Vagina (tissue), 2 donors: ENCODE measurements at regions not wholly inside any gene's neighbourhood (a gene's known extent, or its start where the extent isn't known, plus 50 kb on each side); places are given as distances from the start of the nearest gene placed in this dataset.

ENCODE experiments used
- DNase-seq, 2 donors: peaks; one replicate each; pipeline ENCODE4 v3.0.0-alpha.2; 2017; ENCODE audit errors: extremely low spot score in 2 of 2
- H3K27ac ChIP-seq: fragments of 200-600 bp; sonication (generic); one replicate; pipeline ENCODE4 v1.5.1; 2019
- H3K27me3 ChIP-seq: fragments of 200-600 bp; sonication (generic); one replicate; pipeline ENCODE4 v1.5.1; 2019
- H3K36me3 ChIP-seq, 2 donors: fragments of 200-600 bp; sonication (generic); one replicate each; pipeline ENCODE4 v1.5.1; 2017 to 2019
- H3K4me1 ChIP-seq: fragments of 200-600 bp; sonication (generic); one replicate; pipeline ENCODE4 v1.5.1; 2019
- H3K4me3 ChIP-seq, 2 donors: fragments of 200-600 bp; sonication (generic); 1 replicate in 1 of 2; 2 replicates in 1 of 2; pipeline ENCODE4 v1.5.1; 2016 to 2019
- H3K9me3 ChIP-seq: fragments of 200-600 bp; sonication (generic); one replicate; pipeline ENCODE4 v1.5.1; 2019
- CTCF ChIP-seq, 3 experiments: fragments of 450-650 bp in 2 of 3; fragments of 200-600 bp in 1 of 3; sonication (generic) in 1 of 3; IDR thresholded peaks; one replicate each; pipeline ENCODE4 v1.5.1; 2017 to 2019; ENCODE audit warnings: antibody characterized with exemption in 3 of 3, mild to moderate bottlenecking in 2 of 3, moderate library complexity in 2 of 3
- POLR2A ChIP-seq, 2 donors: fragments of 450-650 bp; IDR thresholded peaks; one replicate each; pipeline ENCODE4 v1.6.1; 2017; ENCODE audit warnings: antibody characterized with exemption in 2 of 2, mild to moderate bottlenecking in 2 of 2, moderate library complexity in 2 of 2
- POLR2AphosphoS5 ChIP-seq, 2 donors: sonication (generic); formaldehyde crosslinking; IDR thresholded peaks; one replicate each; pipeline ENCODE4 v1.9.0; 2017; ENCODE audit warnings: antibody characterized with exemption in 2 of 2, mild to moderate bottlenecking in 2 of 2, low read depth in 1 of 2; ENCODE audit not compliant: insufficient read depth in 1 of 2
- intact Hi-C: fragments of 100-400 bp; cut with DNase I; formaldehyde crosslinking; loops from one replicate; pipeline ENCODE4 v1.15.1; 2023

GRCh38 chr12:125259178-125259867 lies 194.1 kb downstream of the AACS start:
- intact Hi-C loops = no loop called here
- TF ChIP-seq CTCF (IDR thresholded peaks at IDR 0.05) (no peak), POLR2AphosphoS5 (IDR thresholded peaks at IDR 0.05; ENCODE audit: insufficient read depth in 1 of 2, low read depth in 1 of 2) (no peak), POLR2A (IDR thresholded peaks at IDR 0.05) (no peak)
- no peak for DNase-seq

GRCh38 chr12:125262851-125263250 lies 197.6 kb downstream of the AACS start:
- H3K4me3 ChIP-seq = no peak overlapping the region
- no peaks in the 10 kb centered on the region for H3K36me3 ChIP-seq
- H3K27me3 ChIP-seq = no peaks in the 10 kb centered on the region
- no peaks in the 10 kb centered on the region for H3K9me3 ChIP-seq
- no peak overlapping the region for H3K27ac ChIP-seq
- DNase-seq = no peak
- H3K4me1 ChIP-seq = no peaks in the 10 kb centered on the region
- intact Hi-C loops = no loop called here
- TF ChIP-seq CTCF (IDR thresholded peaks at IDR 0.05) (no peak), POLR2AphosphoS5 (IDR thresholded peaks at IDR 0.05; ENCODE audit: insufficient read depth in 1 of 2, low read depth in 1 of 2) (no peak), POLR2A (IDR thresholded peaks at IDR 0.05) (no peak)

More at GRCh38 chr12:125259178-125259867, 194.1 kb downstream of the AACS start:
- no peaks in the 10 kb centered on the region for H3K27me3 ChIP-seq
- H3K4me3 ChIP-seq = no peak overlapping the region
- H3K27ac ChIP-seq = no peak overlapping the region
- no peaks in the 10 kb centered on the region for H3K4me1 ChIP-seq
- H3K36me3 ChIP-seq = no peaks in the 10 kb centered on the region
- H3K9me3 ChIP-seq = no peaks in the 10 kb centered on the region

GRCh38 chr12:125263385-125263784 lies 198.2 kb downstream of the AACS start:
- intact Hi-C loops = no loop called here
- no peak for DNase-seq
- Histone ChIP-seq H3K36me3 (no peaks in the 10 kb centered on the region), H3K27me3 (no peaks in the 10 kb centered on the region), H3K27ac (no peak overlapping the region), H3K9me3 (no peaks in the 10 kb centered on the region), H3K4me1 (no peaks in the 10 kb centered on the region), H3K4me3 (no peak overlapping the region)
- TF ChIP-seq POLR2A (IDR thresholded peaks at IDR 0.05) = no peak
- TF ChIP-seq CTCF (IDR thresholded peaks at IDR 0.05) = no peak
- no peak for TF ChIP-seq POLR2AphosphoS5 (IDR thresholded peaks at IDR 0.05; ENCODE audit: insufficient read depth in 1 of 2, low read depth in 1 of 2)

GRCh38 chr12:125267114-125267513 lies 201.9 kb downstream of the AACS start:
- DNase-seq = no peak
- no peaks in the 10 kb centered on the region for H3K4me1 ChIP-seq
- no peaks in the 10 kb centered on the region for H3K36me3 ChIP-seq
- no peaks in the 10 kb centered on the region for H3K27me3 ChIP-seq
- no peak overlapping the region for H3K27ac ChIP-seq
- intact Hi-C loops = no loop called here
- no peaks in the 10 kb centered on the region for H3K9me3 ChIP-seq
- H3K4me3 ChIP-seq = no peak overlapping the region
- no peak for TF ChIP-seq POLR2AphosphoS5 (IDR thresholded peaks at IDR 0.05; ENCODE audit: insufficient read depth in 1 of 2, low read depth in 1 of 2)
- TF ChIP-seq CTCF (IDR thresholded peaks at IDR 0.05) = no peak
- TF ChIP-seq POLR2A (IDR thresholded peaks at IDR 0.05) = no peak

- Histone ChIP-seq H3K27ac (no peak overlapping the region), H3K4me1 (no peaks in the 10 kb centered on the region), H3K27me3 (no peaks in the 10 kb centered on the region), H3K36me3 (no peaks in the 10 kb centered on the region), H3K4me3 (no peak overlapping the region), H3K9me3 (no peaks in the 10 kb centered on the region)
- TF ChIP-seq POLR2A (IDR thresholded peaks at IDR 0.05) (no peak), CTCF (IDR thresholded peaks at IDR 0.05) (no peak), POLR2AphosphoS5 (IDR thresholded peaks at IDR 0.05; ENCODE audit: insufficient read depth in 1 of 2, low read depth in 1 of 2) (no peak)
- intact Hi-C loops = no loop called here
- no peak for DNase-seq
These were observed 204.0 kb downstream of the AACS start for GRCh38 chr12:125269276-125269675.
